ENCODE measurements at regions not wholly inside any gene's neighbourhood (a gene's known extent, or its start where the extent isn't known, plus 50 kb on each side); places are given as distances from the start of the nearest gene placed in this dataset.

- DNase-seq (ENCODE audit: extremely low read depth, low read depth): no peak
- TF ChIP-seq CTCF (IDR thresholded peaks at IDR 0.05; ENCODE audit: low read depth, low read length, missing control alignments): no peak
Measured at GRCh38 chr6:166853371-166854325, 102.7 kb downstream of the RNASET2 start.

GRCh38 chr6:166852451-166852975, 103.8 kb downstream of the RNASET2 start:
- TF ChIP-seq CTCF (IDR thresholded peaks at IDR 0.05; ENCODE audit: low read depth, low read length, missing control alignments): no peak
- no peak for DNase-seq (ENCODE audit: extremely low read depth, low read depth)
- H3K4me3 ChIP-seq (replicated peaks; ENCODE audit: low read depth, low read length): no peak overlapping the region

More at GRCh38 chr6:166853371-166854325, 102.7 kb downstream of the RNASET2 start:
- no peak overlapping the region for H3K4me3 ChIP-seq (replicated peaks; ENCODE audit: low read depth, low read length)

GRCh38 chr6:166851911-166852310, 104.4 kb downstream of the RNASET2 start:
- no peak overlapping the region for H3K4me3 ChIP-seq (replicated peaks; ENCODE audit: low read depth, low read length)
- no peak for DNase-seq (ENCODE audit: extremely low read depth, low read depth)
- TF ChIP-seq CTCF (IDR thresholded peaks at IDR 0.05; ENCODE audit: low read depth, low read length, missing control alignments): no peak

GRCh38 chr6:166851426-166851825, 104.9 kb downstream of the RNASET2 start:
- TF ChIP-seq CTCF (IDR thresholded peaks at IDR 0.05; ENCODE audit: low read depth, low read length, missing control alignments): no peak
- no peak overlapping the region for H3K4me3 ChIP-seq (replicated peaks; ENCODE audit: low read depth, low read length)
- DNase-seq (ENCODE audit: extremely low read depth, low read depth): no peak

GRCh38 chr6:166850677-166851076, 105.7 kb downstream of the RNASET2 start:
- no peak for TF ChIP-seq CTCF (IDR thresholded peaks at IDR 0.05; ENCODE audit: low read depth, low read length, missing control alignments)
- H3K4me3 ChIP-seq (replicated peaks; ENCODE audit: low read depth, low read length): no peak overlapping the region
- no peak for DNase-seq (ENCODE audit: extremely low read depth, low read depth)

- no peak overlapping the region for H3K4me3 ChIP-seq (replicated peaks; ENCODE audit: low read depth, low read length)
- no peak for DNase-seq (ENCODE audit: extremely low read depth, low read depth)
- TF ChIP-seq CTCF (IDR thresholded peaks at IDR 0.05; ENCODE audit: low read depth, low read length, missing control alignments): no peak
Measured at GRCh38 chr6:166849749-166850183, 106.6 kb downstream of the RNASET2 start.
